ENCODE measurements at regions not wholly inside any gene's neighbourhood (a gene's known extent, or its start where the extent isn't known, plus 50 kb on each side); places are given as distances from the start of the nearest gene placed in this dataset.

DNA sequence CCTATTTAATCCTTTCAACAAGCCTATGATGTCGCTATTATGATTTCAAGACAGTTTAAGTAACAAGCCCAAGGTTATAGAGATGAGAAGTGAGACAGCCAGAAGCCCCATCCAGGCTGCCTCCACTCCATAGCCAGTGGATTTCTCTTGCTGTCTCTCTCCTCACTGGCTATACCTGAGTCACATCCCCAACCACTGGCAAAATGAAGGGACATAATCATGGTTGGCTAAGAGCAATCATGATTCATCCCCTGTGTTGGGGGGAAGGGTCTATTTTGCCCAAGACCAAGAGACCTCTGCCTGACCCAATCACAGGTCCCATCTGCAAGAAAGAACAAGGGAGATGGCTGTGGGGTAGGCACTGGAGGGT is 334.9 kb upstream of the GATB start:
- Histone ChIP-seq H3K79me2 (ENCODE audit: control insufficient read depth, insufficient read depth, low read length) (no peaks in the 10 kb centered on the region), H3K4me3 (ENCODE audit: control extremely low read depth in 1 of 5, extremely low read depth in 1 of 5, insufficient read depth in 1 of 5, low read depth in 2 of 5, low read length in 4 of 5) (no peak overlapping the region), H3K27ac (ENCODE audit: low read length in 2 of 2) (no peak overlapping the region), H3K4me2 (replicated peaks; ENCODE audit: low read depth, low read length, poor library complexity, severe bottlenecking) (no peak overlapping the region), H3K4me1 (ENCODE audit: control insufficient read depth in 2 of 2, insufficient read depth in 2 of 2, low read length in 2 of 2) (peaks cover 10 to 16% of the 10 kb centered on the region in 2 donors), H3K9me3 (ENCODE audit: control extremely low read depth in 1 of 3, control insufficient read depth in 2 of 3, insufficient read depth in 1 of 3, low read length in 2 of 3) (peaks cover 0 to 10% (median 0%) of the 10 kb centered on the region in 3 donors), H3K36me3 (replicated peaks in 1 of 2; ENCODE audit: control extremely low read depth in 1 of 2, control insufficient read depth in 1 of 2, extremely low read depth in 1 of 2, insufficient read depth in 2 of 2, low read length in 1 of 2) (no peaks in the 10 kb centered on the region), H3K9ac (ENCODE audit: low read length) (no peak overlapping the region), H4K20me1 (ENCODE audit: control insufficient read depth, insufficient read depth, low read length, poor library complexity, severe bottlenecking) (no peaks in the 10 kb centered on the region), H2AFZ (ENCODE audit: insufficient read depth, low read depth, low read length, poor library complexity, severe bottlenecking) (no peak overlapping the region), H3K27me3 (replicated peaks in 1 of 4; ENCODE audit: control extremely low read depth in 1 of 4, control insufficient read depth in 3 of 4, insufficient read depth in 4 of 4, low read length in 3 of 4) (no peaks in the 10 kb centered on the region)
- Mint-ChIP-seq H3K9me3 (ENCODE audit: insufficient read depth) (no peaks in the 10 kb centered on the region), H3K4me1 (peaks cover 14% of the 10 kb centered on the region), H3K4me3 (no peak overlapping the region), H3K27me3 (no peaks in the 10 kb centered on the region), H3K27ac (no peak overlapping the region)
- ATAC-seq (ENCODE audit: low read depth), result no peak
- ChIA-PET CTCF (no interaction called here), POLR2A (no interaction called here)
- no peak for DNase-seq
- no CpG with 5 or more reads among the region's 1 CpG for WGBS (ENCODE audit: insufficient coverage)
- no peak for TF ChIP-seq EZH2 (IDR thresholded peaks at IDR 0.05; ENCODE audit: borderline replicate concordance, insufficient read depth, low read depth, low read length, poor library complexity, severe bottlenecking)
- TF ChIP-seq, protein P1, sequence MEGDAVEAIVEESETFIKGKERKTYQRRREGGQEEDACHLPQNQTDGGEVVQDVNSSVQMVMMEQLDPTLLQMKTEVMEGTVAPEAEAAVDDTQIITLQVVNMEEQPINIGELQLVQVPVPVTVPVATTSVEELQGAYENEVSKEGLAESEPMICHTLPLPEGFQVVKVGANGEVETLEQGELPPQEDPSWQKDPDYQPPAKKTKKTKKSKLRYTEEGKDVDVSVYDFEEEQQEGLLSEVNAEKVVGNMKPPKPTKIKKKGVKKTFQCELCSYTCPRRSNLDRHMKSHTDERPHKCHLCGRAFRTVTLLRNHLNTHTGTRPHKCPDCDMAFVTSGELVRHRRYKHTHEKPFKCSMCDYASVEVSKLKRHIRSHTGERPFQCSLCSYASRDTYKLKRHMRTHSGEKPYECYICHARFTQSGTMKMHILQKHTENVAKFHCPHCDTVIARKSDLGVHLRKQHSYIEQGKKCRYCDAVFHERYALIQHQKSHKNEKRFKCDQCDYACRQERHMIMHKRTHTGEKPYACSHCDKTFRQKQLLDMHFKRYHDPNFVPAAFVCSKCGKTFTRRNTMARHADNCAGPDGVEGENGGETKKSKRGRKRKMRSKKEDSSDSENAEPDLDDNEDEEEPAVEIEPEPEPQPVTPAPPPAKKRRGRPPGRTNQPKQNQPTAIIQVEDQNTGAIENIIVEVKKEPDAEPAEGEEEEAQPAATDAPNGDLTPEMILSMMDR (IDR thresholded peaks at IDR 0.05), result no peak
- intact Hi-C loops (cut with micrococcal nuclease), result no loop called here

DNA sequence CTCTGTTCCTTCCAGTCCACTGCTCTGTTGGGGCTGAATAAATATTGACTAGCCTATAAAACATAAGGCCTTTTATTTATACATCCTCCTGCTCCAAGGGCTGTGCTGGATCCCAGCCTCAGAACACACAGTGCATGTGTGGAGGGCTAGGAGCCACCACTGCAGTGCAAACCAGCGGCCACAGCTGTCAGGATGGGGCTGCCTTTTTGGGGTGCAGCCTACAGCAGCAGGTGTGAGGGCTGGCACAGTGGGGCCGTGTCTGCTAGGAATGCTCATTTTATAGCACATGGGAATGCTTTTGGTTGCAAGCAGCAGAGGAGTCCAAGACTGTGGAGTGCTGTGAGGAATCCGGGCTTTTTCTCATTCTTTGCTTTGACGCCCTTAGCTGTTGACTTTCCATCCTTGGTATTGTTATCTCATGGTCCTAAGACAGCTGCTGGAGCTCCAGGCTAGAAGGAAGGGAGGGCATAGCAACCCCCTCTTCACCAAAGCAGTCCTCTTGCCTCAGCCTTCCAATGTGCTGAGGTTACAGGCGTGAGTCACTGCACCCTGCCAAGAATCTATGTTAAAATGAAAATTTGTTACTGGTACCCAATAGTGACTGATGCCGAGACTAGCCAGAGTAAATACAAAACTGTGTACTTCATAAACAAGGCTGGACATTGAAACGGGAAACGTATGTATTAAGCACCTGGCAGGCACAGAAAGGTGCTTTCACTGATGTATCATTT is 334.3 kb upstream of the GATB start:
- peaks cover 4 to 10% of the 10 kb centered on the region in 2 donors for H3K4me1 ChIP-seq (ENCODE audit: control insufficient read depth in 2 of 2, insufficient read depth in 2 of 2, low read length in 2 of 2)
- DNase-seq (no peak), ATAC-seq (ENCODE audit: low read depth) (no peak)
- H3K79me2 ChIP-seq (ENCODE audit: control insufficient read depth, insufficient read depth, low read length), result no peaks in the 10 kb centered on the region
- 64% methylated on average over 3 of the region's 8 CpGs for WGBS (ENCODE audit: insufficient coverage)
- POLR2A ChIA-PET, result no interaction called here
- no peak overlapping the region for H3K9ac ChIP-seq (ENCODE audit: low read length)
- no peak overlapping the region for H3K4me2 ChIP-seq (replicated peaks; ENCODE audit: low read depth, low read length, poor library complexity, severe bottlenecking)
- H3K27me3 Mint-ChIP-seq, result no peaks in the 10 kb centered on the region
- H3K36me3 ChIP-seq (replicated peaks in 1 of 2; ENCODE audit: control extremely low read depth in 1 of 2, control insufficient read depth in 1 of 2, extremely low read depth in 1 of 2, insufficient read depth in 2 of 2, low read length in 1 of 2), result no peaks in the 10 kb centered on the region
- CTCF ChIA-PET, result no interaction called here
- H3K4me3 Mint-ChIP-seq, result no peak overlapping the region
- no peak overlapping the region for H3K4me3 ChIP-seq (ENCODE audit: control extremely low read depth in 1 of 5, extremely low read depth in 1 of 5, insufficient read depth in 1 of 5, low read depth in 2 of 5, low read length in 4 of 5)
- H3K9me3 ChIP-seq (ENCODE audit: control extremely low read depth in 1 of 3, control insufficient read depth in 2 of 3, insufficient read depth in 1 of 3, low read length in 2 of 3), result peaks cover 0 to 4% (median 0%) of the 10 kb centered on the region in 3 donors
- no peaks in the 10 kb centered on the region for H3K9me3 Mint-ChIP-seq (ENCODE audit: insufficient read depth)
- H2AFZ ChIP-seq (ENCODE audit: insufficient read depth, low read depth, low read length, poor library complexity, severe bottlenecking), result no peak overlapping the region
- no peaks in the 10 kb centered on the region for H4K20me1 ChIP-seq (ENCODE audit: control insufficient read depth, insufficient read depth, low read length, poor library complexity, severe bottlenecking)
- peaks cover 8% of the 10 kb centered on the region for H3K4me1 Mint-ChIP-seq
- intact Hi-C loops (cut with micrococcal nuclease), result no loop called here
- no peak overlapping the region for H3K27ac Mint-ChIP-seq
- H3K27me3 ChIP-seq (replicated peaks in 1 of 4; ENCODE audit: control extremely low read depth in 1 of 4, control insufficient read depth in 3 of 4, insufficient read depth in 4 of 4, low read length in 3 of 4), result no peaks in the 10 kb centered on the region
- no peak overlapping the region for H3K27ac ChIP-seq (ENCODE audit: low read length in 2 of 2)
- TF ChIP-seq, protein P1 (IDR thresholded peaks at IDR 0.05), result no peak
- TF ChIP-seq EZH2 (IDR thresholded peaks at IDR 0.05; ENCODE audit: borderline replicate concordance, insufficient read depth, low read depth, low read length, poor library complexity, severe bottlenecking), result no peak

All from B cell (primary cell).